GM19351 (cell line): ENCODE measurements at regions not wholly inside any gene's neighbourhood (a gene's known extent, or its start where the extent isn't known, plus 50 kb on each side); places are given as distances from the start of the nearest gene placed in this dataset.
"Not testable (repeated sequence)": the region's sequence is repeated elsewhere in the genome, so short reads cannot be mapped to it uniquely, and the experiment has no call there.

Experiments
- ATAC-seq: cut with Tn5 transposase; IDR thresholded peaks from one replicate; pipeline ENCODE4 v1.9.1; 2021; ENCODE audit warnings: mild to moderate bottlenecking, moderate library complexity; ENCODE audit not compliant: unreplicated experiment

DNA sequence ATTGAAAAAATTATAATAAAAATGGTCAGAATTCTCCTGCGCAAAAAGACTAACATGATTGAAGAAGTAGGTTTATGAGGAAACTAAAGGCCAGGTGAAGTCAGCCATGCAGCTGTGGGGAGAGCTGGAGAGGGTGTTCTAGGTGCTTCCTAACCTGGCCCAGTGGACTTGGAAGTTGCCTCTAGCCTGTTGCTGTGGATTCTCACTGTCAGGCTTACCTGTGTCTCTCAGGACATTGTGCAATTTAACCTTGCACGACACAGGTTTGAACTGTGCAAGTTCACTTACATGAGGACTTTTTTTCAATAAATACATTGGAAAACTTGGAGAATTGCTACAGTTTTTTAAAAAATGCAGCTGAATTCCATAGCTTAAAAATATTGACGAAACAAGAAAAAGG lies 266.4 kb downstream of the CXCL12 start:
- no peak for ATAC-seq

DNA sequence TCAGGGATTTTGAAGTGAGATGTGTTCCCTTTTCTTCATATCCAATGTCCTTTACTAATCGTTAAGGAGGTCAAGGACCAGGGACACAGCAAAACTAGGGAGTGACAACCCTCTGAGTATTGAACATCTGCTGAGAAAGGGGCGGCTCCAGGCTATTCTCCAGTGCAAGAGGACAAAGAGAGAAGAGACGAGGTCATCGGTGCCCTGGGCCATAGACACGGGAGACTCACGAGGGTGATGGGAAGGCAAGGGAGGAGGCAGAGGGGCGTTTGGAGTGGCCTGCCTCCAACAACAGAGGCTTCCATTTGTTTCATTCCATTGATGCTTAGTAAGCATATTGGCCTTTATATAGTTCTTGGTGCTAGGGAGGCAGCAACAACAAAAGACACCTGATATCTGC lies 268.4 kb downstream of the CXCL12 start:
- no peak for ATAC-seq

DNA sequence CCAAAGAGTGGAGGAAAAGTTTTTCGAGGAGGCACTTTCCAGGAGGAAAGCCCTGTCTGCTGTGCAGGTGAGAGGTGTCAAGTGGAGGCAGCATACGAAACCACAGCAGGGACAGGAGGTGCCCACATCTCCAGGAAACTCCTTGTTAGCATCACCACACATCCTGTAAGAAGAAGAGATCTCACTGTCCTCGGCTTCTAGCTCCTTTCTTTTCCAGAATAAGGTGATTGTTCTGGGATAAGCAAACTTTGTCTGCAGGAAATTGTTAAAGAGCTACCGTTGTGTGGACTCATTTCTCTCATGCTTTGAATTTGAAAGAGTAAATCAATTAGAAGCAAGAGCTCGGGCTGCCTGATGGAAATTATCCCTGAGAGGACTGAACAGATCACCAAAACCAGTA lies 269.4 kb downstream of the CXCL12 start:
- no peak for ATAC-seq

DNA sequence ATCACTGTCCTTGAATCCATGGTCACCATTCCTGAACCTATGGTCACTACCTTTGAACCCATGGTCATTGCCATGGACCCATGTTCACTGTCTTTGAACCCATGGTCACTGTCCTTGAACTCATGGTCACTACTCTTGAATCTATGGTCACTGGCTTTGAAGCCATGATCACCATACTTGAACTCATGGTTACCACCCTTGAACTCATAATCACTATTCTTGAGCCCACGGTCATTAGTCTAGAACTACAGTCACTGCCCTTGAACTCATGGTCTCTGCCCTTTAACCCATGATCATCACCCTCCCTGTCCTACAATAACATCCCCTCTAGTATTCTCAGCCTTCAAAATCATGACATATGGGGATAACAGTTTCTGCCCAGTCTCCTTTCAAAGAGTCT lies 270.5 kb downstream of the CXCL12 start:
- no peak for ATAC-seq

DNA sequence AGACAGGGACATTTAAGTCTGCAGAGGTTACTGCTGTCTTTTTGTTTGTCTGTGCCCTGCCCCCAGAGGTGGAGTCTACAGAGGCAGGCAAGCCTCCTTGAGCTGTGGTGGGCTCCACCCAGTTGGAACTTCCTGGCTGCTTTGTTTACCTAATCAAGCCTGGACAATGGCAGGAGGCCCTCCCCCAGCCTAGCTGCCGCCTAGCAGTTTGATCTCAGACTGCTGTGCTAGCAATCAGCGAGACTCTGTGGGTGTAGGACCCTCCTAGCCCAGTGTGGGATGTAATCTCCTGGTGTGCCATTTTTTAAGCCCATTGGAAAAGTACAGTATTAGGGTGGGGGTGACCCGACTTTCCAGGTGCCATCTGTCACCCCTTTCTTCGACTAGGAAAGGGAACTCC lies 272.6 kb downstream of the CXCL12 start:
- ATAC-seq, result not testable (repeated sequence)

DNA sequence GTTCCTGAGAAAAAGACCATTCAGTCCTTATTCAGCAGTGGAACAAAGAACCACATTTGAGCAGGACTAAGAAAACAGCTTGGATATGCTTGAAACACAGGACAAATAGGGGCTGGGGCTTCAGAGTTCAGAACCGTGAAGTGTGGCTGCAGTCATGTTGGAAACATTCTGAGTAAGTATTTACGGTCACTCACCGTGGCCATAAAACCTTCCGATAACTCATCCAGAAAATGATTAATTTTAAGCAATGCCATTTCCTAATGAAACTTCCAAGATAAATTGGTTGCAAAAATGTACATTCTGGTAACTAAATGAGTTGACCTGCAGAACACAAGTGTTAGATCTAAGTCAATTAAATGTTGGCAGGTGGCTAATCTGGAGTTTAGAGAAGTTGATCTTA lies 279.2 kb downstream of the CXCL12 start:
- ATAC-seq, result no peak

DNA sequence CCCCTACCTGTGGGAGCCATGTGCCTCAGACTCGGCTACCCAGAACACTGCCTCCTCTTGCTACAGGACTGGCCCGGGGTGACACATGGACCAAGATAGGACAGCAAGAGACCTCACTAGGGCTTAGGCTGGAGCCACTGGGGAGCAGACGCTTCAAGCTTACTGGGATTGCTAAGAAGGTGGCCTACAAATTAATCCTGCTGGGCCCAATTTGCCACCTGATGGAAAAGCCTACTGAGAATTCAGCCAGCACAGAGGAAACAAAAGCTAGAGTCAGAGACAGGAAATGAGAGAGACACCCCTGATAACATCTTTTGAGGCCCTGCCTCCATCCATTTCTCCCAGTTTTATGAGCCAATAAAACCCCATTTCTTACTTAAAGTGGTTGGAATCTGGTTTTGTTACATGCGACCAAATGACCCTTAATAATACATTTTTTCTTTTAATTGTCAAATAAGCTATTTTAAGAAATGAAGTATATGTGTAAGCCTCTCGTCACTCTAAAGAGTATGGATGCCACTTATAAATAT lies 282.1 kb downstream of the CXCL12 start:
- ATAC-seq, result no peak

DNA sequence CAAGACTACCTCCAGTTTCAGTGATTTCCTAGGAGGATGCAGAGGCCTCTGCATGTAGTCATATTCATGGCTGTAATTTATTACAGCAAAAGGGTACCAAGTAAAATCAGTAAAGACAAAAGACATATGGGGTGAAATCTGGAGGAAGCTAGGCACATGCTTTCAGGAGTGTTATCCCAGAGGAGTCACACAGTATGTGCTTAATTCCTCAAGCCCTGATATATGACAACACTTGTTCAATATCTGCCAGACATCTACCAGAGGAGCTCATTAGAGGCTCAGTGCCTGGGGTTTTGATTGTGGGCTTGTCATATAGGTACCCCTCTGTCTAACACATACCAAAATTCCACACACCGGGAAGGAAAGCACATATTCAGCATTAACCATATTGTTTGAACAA lies 283.8 kb downstream of the CXCL12 start:
- ATAC-seq, result no peak

DNA sequence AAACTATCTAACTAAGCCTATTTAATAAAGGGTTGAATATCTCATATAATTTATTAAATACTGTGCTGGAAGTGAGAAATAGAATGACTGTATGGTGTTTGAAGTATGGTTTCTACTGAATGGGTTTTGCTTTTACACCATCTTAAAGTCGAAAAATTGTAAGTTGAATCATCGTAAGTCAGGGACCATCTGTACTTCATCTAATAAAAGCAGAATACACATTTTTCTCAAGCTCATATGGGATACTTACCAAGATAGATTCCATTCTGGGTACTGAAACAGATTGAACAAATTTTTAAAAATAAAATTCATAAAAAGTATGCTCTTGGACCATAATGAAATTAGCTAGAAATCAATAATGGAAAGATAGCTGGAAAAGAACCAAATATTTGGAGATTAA lies 285.4 kb downstream of the CXCL12 start:
- ATAC-seq, result no peak

DNA sequence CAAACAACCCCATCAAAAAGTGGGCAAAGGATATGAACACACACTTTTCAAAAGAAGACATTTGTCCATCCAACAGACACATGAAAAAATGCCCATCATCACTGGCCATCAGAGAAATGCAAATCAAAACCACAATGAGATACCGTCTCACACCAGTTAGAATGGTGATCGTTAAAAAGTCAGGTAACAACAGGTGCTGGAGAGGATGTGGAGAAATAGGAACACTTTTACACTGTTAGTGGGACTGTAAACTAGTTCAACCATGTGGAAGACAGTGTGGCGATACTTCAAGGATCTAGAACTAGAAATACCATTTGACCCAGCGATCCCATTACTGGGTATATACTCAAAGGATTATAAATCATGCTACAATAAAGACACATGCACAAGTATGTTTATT lies 288.7 kb downstream of the CXCL12 start:
- ATAC-seq, result not testable (repeated sequence)

DNA sequence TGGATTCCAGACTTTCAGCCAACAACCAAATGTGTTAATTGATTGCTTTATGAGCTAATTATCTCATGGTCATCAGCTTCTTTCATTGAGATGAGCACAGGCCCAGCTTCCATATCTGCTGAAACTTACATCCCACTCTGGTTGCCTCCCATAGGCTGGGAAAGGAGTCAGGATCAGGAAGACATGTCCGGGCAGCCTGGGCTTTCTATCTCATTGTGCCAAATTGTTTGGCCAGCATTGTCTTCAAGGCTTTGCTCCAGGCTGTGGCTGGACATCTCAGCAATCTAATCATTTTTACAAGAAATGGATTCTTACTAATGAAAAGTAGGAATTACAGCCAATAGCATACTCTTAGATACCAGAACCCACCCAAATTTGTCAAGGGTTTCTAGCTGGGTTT lies 295.2 kb downstream of the CXCL12 start:
- no peak for ATAC-seq

DNA sequence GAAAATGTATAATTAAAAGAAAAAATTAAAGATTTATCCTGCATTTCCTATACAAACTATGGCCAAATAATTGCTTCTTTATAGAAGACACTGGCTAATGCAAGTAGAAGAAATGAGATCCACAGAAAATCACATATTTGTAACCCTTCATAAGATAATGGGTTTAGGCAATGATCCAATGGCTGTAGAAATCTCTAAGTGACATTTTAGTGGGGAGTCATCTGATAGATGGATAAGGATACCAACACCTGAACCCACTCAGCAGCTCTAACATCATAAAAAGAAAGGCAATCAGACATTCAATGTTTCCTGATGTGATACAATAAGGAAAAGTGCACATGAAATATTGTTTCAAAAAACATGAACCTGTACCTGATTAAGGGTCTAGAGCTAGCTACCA lies 297.5 kb downstream of the CXCL12 start:
- ATAC-seq, result no peak

DNA sequence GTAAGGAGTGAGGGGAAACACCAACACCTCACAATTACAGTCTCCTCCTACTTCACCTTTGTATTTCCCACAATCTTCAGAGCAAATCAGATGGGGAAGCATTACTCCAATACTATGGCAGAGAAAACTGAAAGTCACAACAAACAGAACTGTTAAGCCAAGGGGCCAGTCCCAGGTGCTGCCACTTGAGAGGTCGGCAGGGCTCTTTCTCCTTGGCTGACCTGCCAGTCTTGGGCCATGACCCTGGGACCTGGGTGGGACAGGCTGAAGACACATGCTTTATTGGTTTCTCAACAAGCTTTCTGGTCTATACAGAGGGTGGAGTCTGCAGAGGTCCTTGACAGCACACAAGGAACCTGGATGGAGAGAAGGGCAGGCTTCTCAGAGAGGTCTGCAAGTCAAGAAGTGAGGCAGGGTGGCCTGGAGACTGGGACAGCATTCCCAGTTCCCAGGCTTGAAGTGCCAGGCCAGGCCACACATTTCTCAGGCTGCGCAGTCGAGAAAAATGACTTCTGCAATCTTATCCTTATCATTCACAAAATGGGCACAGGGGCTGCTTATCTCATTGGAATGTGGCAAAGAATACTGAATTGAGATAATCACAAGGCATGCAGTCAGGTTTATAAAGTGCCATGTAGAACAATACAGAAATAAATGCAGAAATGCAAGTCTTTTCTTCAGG lies 301.0 kb downstream of the CXCL12 start:
- no peak for ATAC-seq

DNA sequence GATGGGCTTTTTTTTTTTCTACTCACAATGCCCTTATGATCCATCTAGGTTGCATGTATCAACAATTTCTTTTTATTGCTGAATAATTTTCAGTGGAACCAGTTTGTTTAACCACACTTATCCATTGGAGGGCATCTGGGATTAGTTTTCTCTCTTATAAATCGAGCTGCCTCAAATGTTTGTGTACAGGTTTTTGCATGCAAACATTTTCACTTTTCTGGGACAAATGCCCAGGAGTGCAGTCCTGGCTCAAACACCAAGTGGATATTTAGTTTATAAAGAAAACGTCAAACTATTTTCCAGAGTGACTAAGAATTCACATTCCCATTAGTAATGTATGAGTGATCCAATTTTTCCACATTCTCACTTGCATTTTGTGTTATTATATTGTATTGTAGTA lies 313.4 kb downstream of the CXCL12 start:
- no peak for ATAC-seq

DNA sequence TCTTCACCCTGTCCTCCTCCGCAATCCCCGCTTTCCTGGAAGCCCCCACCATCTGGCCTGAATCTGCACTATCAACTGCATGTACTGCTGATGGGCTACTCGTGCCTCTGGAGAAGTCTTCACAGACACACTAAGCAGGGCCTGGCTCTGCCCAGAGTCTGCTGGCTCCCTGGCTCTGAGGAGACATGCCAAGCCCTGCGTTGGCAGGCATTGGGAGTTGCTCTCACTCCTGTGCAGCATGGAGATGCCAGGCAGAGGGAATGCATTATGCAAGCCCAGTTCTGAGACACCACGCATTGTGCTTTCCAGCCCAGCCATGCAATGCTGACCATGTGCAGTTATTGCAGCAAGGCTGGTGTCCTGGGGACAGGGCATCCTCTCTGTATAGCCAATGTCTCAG lies 314.6 kb downstream of the CXCL12 start:
- ATAC-seq, result no peak

DNA sequence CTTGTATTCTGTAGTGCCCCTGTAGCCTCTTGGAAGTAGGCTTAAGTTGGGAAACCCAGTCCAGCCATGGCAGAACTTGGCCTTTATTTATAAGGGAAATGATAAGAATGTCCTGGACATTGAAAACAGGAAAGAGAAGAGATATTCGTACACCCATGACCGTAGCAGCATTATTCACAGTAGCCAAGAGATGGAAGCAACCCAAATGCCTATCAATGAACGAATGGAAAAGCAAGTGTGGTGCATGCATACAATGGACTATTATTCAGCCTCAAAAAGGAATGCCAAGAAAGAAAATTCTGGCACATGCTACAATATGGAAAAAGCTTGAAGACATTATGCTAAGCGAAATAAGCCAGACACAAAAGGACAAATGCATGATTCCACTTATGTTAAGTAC lies 315.3 kb downstream of the CXCL12 start:
- ATAC-seq, result no peak

DNA sequence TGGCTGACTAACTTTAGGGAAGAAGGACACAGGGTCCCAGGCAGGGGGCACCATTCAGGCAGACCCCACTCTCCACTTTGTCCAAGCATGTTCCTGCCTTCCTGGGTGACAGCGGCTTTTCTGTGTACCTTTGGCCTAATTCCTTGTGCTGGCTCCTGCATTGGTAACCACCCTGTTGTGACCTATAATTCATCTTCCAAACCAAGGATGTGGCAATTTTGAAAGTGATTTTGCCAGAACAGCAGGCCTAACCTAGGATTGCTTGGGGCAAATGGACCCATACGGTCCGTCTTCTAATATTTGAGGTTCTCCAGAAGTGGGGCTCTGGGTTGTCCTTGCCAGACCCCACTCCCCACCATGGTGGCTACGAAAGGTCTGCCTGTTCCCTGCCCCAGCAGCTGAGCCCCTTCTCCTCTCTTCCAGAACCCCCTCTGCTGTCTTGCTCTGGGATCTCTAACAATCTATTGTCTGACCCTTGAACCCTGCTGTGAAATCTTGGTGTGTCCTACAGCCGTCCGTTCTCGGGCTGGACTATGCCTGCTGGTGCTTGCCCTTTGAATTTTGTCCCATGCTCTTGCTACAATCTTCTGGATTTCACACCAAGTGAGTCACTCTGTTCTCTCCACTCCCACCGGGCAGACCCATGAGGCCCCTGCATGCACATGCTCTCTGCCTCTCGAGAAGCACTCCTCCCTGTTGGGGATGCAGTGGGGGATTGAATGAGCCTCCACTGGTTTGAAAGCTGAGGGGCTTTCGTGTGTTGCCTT lies 316.0 kb downstream of the CXCL12 start:
- ATAC-seq, result no peak

DNA sequence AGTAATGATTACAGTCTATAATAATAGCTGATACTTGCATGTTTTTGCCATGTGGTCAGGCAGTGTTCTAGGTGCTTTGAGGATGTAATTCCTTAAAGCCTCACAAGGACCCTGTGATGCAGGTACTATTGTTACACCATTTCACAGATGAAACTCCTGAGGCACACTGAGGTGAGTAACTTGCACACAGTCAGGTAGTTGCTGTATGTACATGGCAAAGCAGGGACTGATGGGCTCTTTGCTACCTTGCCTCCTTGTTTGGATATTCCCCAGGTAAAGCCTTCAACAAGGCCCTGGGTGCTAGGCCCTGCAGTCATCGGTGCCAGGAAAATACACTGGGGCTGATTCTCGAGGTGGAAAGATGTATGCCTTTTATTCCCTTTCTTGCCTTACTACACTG lies 317.5 kb downstream of the CXCL12 start:
- ATAC-seq, result no peak

DNA sequence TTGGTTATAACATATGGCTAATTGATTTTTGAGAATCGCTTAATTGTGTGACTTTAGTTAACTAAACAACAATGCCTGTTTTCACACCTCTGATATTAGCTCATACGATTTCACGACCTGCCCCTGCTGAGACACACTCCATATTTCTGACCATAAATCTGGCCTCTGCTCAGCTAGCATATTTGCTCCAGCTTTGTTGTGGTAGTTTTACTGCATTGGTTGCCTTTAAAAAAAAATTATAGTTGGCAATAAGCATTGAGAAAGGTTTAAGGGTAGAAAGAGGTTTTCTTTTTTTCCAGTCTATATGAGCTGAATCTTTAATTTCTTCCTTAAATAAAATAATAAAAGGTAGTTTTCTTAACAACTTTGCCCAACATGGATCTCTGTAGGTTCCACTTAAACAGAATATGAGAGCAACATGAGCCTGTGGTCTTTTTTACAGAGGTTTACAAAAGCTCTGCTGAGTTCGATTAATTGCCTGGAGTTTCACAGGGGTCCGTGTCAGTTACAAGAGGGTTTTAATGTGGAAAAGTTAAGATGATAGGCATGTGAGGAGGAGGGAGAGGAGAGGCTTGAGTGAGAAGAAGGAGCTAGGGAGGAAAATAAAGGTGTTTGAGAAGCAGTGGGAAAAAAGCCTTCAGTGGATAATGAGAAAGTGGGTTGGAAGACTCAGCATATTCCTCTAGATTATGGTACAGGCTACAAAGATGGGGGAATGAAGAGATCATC lies 318.2 kb downstream of the CXCL12 start:
- ATAC-seq, result no peak

DNA sequence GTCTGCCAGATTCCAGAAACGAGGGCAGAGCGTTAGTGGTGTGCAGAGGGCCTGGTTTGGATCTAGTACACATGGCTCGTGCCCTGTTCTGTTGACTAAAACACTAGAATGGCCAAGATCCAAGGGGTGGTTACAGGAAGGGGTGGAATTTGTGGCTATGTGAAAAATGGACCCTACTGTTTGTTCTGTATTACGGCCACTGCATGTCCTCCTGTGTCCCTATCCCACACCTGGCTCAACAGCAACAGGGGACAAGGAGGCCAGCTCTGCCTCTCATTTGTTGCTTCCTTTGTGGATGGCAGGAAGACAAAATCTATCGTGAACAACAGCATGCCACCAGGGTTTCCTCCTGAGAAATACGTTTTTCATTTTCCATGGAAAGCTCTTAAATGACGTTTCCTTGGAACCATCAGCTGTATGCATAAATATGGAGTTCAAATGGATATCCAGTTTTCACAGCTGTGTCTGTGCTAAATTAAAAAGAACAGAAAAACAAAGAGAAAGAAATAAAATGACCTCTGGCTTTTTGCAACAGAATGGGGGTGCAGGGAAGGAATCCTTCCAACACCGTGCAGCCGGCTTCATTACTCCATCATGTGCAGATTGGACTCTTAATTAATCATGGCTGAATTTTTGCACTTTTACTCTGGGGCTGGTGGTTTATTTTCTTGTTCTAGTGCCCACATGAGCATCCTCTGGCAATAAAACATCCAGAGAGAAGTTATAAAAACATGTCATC lies 318.9 kb downstream of the CXCL12 start:
- no peak for ATAC-seq
